ENCODE measurements at regions not wholly inside any gene's neighbourhood (a gene's known extent, or its start where the extent isn't known, plus 50 kb on each side); places are given as distances from the start of the nearest gene placed in this dataset.
"Not testable (repeated sequence)": the region's sequence is repeated elsewhere in the genome, so short reads cannot be mapped to it uniquely, and the experiment has no call there.

DNA sequence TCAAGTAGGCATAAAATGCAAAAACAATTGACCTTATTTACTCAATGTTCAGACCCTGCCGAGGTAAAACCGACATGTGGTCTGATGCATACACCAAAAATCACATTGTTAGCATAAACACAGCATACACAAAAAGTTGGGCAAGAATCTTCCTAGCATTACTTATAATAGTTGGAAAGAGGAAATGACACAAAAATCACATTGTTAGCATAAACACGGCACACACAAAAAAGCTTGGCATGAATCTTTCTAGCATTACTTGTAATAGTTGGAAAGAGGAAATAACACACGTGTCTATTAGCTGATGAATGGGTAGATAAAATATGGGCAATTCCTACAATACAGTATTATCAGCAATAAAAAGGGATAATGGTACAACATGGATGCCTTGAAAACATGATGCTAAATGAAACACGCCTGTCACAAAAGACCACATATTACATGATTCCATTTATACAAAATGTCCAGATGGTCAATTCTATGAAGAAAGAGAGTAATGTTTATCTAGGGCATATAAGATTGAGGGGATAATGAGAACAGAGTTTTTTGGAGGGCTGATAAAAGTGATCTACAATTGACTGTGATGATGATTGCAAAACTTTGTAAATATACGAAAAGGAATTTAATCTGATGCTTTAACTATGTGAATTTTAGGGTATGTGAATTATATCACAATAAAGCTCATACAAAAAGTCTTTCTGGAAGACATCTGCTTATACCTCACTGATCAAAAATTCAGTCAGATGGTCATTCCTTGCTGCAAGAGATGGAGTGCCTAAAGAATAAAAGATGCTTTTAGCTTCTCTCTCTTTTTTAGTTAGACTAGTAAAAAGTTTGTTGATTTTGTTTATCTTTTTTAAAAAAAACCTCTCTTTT lies 1019.5 kb upstream of the CITED2 start:
- Histone ChIP-seq H3K9ac (ENCODE audit: low read length) (no peak overlapping the region), H3K4me3 (ENCODE audit: low read length) (no peak overlapping the region), H3K4me1 (ENCODE audit: control insufficient read depth, insufficient read depth, low read length) (no peaks in the 10 kb centered on the region), H3K9me3 (ENCODE audit: control insufficient read depth, low read length) (no peaks in the 10 kb centered on the region), H3K36me3 (ENCODE audit: control insufficient read depth, insufficient read depth, low read length, severe bottlenecking) (no peaks in the 10 kb centered on the region), H3K27me3 (replicated peaks; ENCODE audit: control insufficient read depth, insufficient read depth, low read length) (no peaks in the 10 kb centered on the region)
- peak; percentile 28 for DNase-seq (ENCODE audit: low read depth)

DNA sequence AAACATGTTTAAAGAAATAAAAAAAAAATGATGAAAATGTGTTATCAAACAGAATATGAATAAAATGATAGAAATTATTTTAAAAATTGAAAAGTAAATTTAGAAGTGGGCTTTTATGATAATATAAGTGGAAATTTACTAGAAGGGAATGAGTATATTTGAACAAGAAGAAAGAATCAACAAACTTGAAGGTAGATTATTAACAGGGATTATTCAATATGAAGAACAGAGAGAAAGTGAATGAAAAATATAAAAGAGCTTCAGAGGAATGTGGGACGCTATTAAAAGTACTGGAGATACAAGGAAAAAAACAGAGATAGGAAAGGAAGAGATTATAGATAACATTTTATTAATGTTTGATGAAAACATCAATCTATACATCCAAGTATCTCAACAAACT lies 1014.4 kb upstream of the CITED2 start:
- Histone ChIP-seq H3K36me3 (ENCODE audit: control insufficient read depth, insufficient read depth, low read length, severe bottlenecking) (no peaks in the 10 kb centered on the region), H3K27me3 (replicated peaks; ENCODE audit: control insufficient read depth, insufficient read depth, low read length) (no peaks in the 10 kb centered on the region), H3K4me1 (ENCODE audit: control insufficient read depth, insufficient read depth, low read length) (no peaks in the 10 kb centered on the region), H3K4me3 (ENCODE audit: low read length) (no peak overlapping the region), H3K9ac (ENCODE audit: low read length) (no peak overlapping the region), H3K9me3 (ENCODE audit: control insufficient read depth, low read length) (no peaks in the 10 kb centered on the region)
- no peak for DNase-seq (ENCODE audit: low read depth)

- H3K27me3 ChIP-seq (replicated peaks; ENCODE audit: control insufficient read depth, insufficient read depth, low read length): no peaks in the 10 kb centered on the region
- no peaks in the 10 kb centered on the region for H3K4me1 ChIP-seq (ENCODE audit: control insufficient read depth, insufficient read depth, low read length)
- H3K4me3 ChIP-seq (ENCODE audit: low read length): no peak overlapping the region
- no peak overlapping the region for H3K9ac ChIP-seq (ENCODE audit: low read length)
- H3K9me3 ChIP-seq (ENCODE audit: control insufficient read depth, low read length): no peaks in the 10 kb centered on the region
- peak; percentile 51 for DNase-seq (ENCODE audit: low read depth)
- H3K36me3 ChIP-seq (ENCODE audit: control insufficient read depth, insufficient read depth, low read length, severe bottlenecking): no peaks in the 10 kb centered on the region
These were observed 1013.8 kb upstream of the CITED2 start for GRCh38 chr6:140388192-140388802.

DNA sequence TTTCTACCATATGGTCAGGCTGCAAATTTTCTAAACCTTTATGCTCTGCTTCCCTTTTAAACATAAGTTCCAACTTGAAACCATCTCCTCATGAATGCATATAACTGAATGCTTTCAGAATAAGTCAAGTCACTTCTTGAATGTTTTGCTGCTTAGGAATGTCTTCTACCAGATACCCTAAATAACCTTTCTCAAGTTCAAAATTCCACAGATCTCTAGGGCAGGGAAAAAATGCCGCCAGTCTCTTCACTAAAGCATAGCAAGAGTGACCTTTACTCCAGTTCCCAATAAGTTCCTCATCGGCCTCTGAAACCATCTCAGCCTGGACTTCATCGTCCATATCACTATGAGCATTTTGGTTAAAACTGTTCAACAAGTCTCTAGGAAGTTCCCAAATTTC lies 1011.2 kb upstream of the CITED2 start:
- Histone ChIP-seq H3K27me3 (replicated peaks; ENCODE audit: control insufficient read depth, insufficient read depth, low read length) (no peaks in the 10 kb centered on the region), H3K4me3 (ENCODE audit: low read length) (no peak overlapping the region)
- DNase-seq (ENCODE audit: low read depth): no peak

DNA sequence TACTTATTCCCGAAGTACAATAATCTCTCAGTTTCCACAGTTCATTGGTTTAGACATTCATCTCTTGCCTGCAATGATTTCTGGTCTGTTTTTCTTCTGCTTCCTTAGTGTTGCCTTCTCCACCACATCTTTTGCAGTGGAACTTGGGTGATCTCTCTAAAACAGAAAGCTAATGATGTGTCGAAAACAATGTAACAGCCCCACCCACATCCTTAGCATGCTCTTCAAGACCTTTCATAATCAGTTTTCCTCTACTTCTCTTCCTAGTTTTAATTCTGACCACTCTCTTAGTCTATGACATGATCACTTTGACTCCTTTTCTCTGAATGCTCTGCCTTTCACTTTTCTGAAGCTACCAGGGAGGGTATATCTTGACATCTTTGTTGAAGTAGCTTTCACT lies 1007.9 kb upstream of the CITED2 start:
- peaks cover 16% of the 10 kb centered on the region for H3K4me1 ChIP-seq (ENCODE audit: control insufficient read depth, insufficient read depth, low read length)
- no peak for DNase-seq (ENCODE audit: low read depth)
- H3K36me3 ChIP-seq (ENCODE audit: control insufficient read depth, insufficient read depth, low read length, severe bottlenecking): no peaks in the 10 kb centered on the region
- H3K27me3 ChIP-seq (replicated peaks; ENCODE audit: control insufficient read depth, insufficient read depth, low read length): no peaks in the 10 kb centered on the region
- H3K9me3 ChIP-seq (ENCODE audit: control insufficient read depth, low read length): no peaks in the 10 kb centered on the region
- no peak overlapping the region for H3K4me3 ChIP-seq (ENCODE audit: low read length)
- no peak overlapping the region for H3K9ac ChIP-seq (ENCODE audit: low read length)

More for the DNA sequence above, 1011.2 kb upstream of the CITED2 start:
- Histone ChIP-seq H3K36me3 (ENCODE audit: control insufficient read depth, insufficient read depth, low read length, severe bottlenecking) (no peaks in the 10 kb centered on the region), H3K4me1 (ENCODE audit: control insufficient read depth, insufficient read depth, low read length) (peaks cover 8% of the 10 kb centered on the region), H3K9me3 (ENCODE audit: control insufficient read depth, low read length) (no peaks in the 10 kb centered on the region), H3K9ac (ENCODE audit: low read length) (no peak overlapping the region)

DNA sequence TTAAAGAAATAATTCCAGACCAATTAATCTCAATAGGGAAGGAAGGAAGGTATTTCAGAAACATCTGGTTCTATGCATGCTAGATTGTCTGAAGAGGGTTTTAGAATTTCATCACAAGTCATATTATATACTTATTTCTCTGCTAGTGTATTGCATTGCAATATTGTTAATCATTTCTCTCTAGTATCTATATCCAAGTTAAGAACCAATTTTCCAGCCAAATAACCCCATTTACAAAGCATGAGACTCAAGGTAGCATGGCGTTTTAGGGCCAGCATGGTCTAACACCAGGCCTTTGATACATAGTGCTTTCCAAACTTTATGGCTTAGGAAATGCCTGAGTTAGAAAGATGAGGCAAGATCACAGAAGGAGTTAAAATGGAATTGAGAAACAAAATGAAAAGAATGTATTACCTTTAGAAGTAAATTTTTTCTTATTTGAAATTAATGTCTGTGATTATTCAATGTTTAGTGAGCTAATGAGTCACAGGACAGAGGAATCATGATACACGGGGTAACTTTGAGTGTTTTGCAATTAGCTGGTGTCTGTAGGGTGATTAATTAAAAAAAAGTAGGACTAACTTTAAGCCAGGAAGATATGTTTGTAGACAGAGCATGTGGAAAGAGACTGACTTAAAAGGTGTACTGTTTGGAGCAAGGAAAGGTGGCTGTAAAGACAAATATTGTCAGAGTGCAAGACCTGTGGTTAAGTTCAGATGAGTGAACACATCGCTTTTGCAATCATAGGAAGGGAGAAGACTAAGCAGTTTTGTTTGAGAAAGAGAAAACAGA lies 1006.2 kb upstream of the CITED2 start:
- no peaks in the 10 kb centered on the region for H3K9me3 ChIP-seq (ENCODE audit: control insufficient read depth, low read length)
- H3K36me3 ChIP-seq (ENCODE audit: control insufficient read depth, insufficient read depth, low read length, severe bottlenecking): no peaks in the 10 kb centered on the region
- H3K4me1 ChIP-seq (ENCODE audit: control insufficient read depth, insufficient read depth, low read length): peaks cover 16% of the 10 kb centered on the region
- DNase-seq (ENCODE audit: low read depth): peak; percentile 58
- H3K27me3 ChIP-seq (replicated peaks; ENCODE audit: control insufficient read depth, insufficient read depth, low read length): no peaks in the 10 kb centered on the region
- H3K4me3 ChIP-seq (ENCODE audit: low read length): no peak overlapping the region
- no peak overlapping the region for H3K9ac ChIP-seq (ENCODE audit: low read length)

DNA sequence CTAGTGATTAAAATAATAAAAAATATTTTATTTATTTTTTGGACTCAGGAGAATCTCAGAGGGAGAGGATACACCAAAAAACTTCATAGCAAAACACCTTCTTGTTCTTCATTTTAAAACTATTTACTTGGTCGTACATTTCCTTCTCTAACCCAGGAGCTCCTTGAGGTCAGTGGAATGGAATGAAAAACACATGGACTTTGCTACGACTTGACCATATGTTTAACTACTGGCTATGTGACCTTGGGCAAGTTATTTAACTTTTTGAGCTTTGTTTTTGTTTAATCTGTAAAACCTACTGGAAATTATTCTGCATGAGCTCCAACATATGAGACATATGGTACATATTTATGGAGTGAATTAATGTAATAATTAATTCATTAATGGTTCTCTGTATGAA lies 1005.5 kb upstream of the CITED2 start:
- H3K4me1 ChIP-seq (ENCODE audit: control insufficient read depth, insufficient read depth, low read length): peaks cover 16% of the 10 kb centered on the region
- H3K9ac ChIP-seq (ENCODE audit: low read length): no peak overlapping the region
- H3K4me3 ChIP-seq (ENCODE audit: low read length): no peak overlapping the region
- no peaks in the 10 kb centered on the region for H3K9me3 ChIP-seq (ENCODE audit: control insufficient read depth, low read length)
- DNase-seq (ENCODE audit: low read depth): peak; percentile 68
- H3K27me3 ChIP-seq (replicated peaks; ENCODE audit: control insufficient read depth, insufficient read depth, low read length): no peaks in the 10 kb centered on the region
- no peaks in the 10 kb centered on the region for H3K36me3 ChIP-seq (ENCODE audit: control insufficient read depth, insufficient read depth, low read length, severe bottlenecking)

DNA sequence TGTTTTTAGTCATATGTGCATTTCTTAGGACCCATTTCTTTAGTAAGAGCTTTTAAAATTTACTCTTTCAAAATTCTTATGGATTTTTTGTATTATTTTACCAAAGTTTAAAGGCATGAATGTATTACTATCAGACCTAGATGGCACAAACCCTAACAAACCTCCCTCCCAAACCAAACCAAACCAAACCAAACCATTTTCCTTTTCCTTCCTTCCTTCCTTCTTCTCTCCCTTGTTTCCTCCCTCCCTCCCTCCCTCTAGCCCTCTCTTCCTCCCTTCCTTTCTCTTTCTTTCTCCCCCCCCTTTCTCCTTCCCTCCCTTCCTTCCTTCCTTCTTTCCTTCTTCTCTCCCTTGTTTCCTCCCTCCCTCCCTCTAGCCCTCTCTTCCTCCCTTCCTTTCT lies 1001.8 kb upstream of the CITED2 start:
- DNase-seq (ENCODE audit: low read depth): no peak
- H3K36me3 ChIP-seq (ENCODE audit: control insufficient read depth, insufficient read depth, low read length, severe bottlenecking): no peaks in the 10 kb centered on the region
- H3K4me1 ChIP-seq (ENCODE audit: control insufficient read depth, insufficient read depth, low read length): peaks cover 18% of the 10 kb centered on the region
- no peaks in the 10 kb centered on the region for H3K9me3 ChIP-seq (ENCODE audit: control insufficient read depth, low read length)
- H3K27me3 ChIP-seq (replicated peaks; ENCODE audit: control insufficient read depth, insufficient read depth, low read length): no peaks in the 10 kb centered on the region
- H3K9ac ChIP-seq (ENCODE audit: low read length): no peak overlapping the region
- no peak overlapping the region for H3K4me3 ChIP-seq (ENCODE audit: low read length)

- H3K4me3 ChIP-seq (ENCODE audit: low read length); H3K9ac ChIP-seq (ENCODE audit: low read length); H3K9me3 ChIP-seq (ENCODE audit: control insufficient read depth, low read length); H3K27me3 ChIP-seq (replicated peaks; ENCODE audit: control insufficient read depth, insufficient read depth, low read length); DNase-seq (ENCODE audit: low read depth); H3K36me3 ChIP-seq (ENCODE audit: control insufficient read depth, insufficient read depth, low read length, severe bottlenecking); H3K4me1 ChIP-seq (ENCODE audit: control insufficient read depth, insufficient read depth, low read length): not testable (repeated sequence)
These were observed 999.3 kb upstream of the CITED2 start for GRCh38 chr6:140373728-140374127.

GRCh38 chr6:140372064-140372463 lies 997.6 kb upstream of the CITED2 start:
- Histone ChIP-seq H3K4me3 (ENCODE audit: low read length) (no peak overlapping the region), H3K4me1 (ENCODE audit: control insufficient read depth, insufficient read depth, low read length) (peaks cover 5% of the 10 kb centered on the region), H3K9me3 (ENCODE audit: control insufficient read depth, low read length) (no peaks in the 10 kb centered on the region), H3K36me3 (ENCODE audit: control insufficient read depth, insufficient read depth, low read length, severe bottlenecking) (no peaks in the 10 kb centered on the region), H3K9ac (ENCODE audit: low read length) (no peak overlapping the region), H3K27me3 (replicated peaks; ENCODE audit: control insufficient read depth, insufficient read depth, low read length) (no peaks in the 10 kb centered on the region)
- DNase-seq (ENCODE audit: low read depth): no peak

Data from adipocyte (in vitro differentiated cells).